IPS-NIHi7 (cell line): ENCODE measurements at regions not wholly inside any gene's neighbourhood (a gene's known extent, or its start where the extent isn't known, plus 50 kb on each side); places are given as distances from the start of the nearest gene placed in this dataset.
"Not testable (repeated sequence)": the region's sequence is repeated elsewhere in the genome, so short reads cannot be mapped to it uniquely, and the experiment has no call there.

Experiments
- DNase-seq: peaks from one replicate; pipeline ENCODE4 v3.0.0; 2012; ENCODE audit warnings: mixed read lengths; ENCODE audit errors: extremely low spot score

GRCh38 chr6:140670021-140670420 is 1295.6 kb upstream of the CITED2 start:
- DNase-seq, result no peak

DNA sequence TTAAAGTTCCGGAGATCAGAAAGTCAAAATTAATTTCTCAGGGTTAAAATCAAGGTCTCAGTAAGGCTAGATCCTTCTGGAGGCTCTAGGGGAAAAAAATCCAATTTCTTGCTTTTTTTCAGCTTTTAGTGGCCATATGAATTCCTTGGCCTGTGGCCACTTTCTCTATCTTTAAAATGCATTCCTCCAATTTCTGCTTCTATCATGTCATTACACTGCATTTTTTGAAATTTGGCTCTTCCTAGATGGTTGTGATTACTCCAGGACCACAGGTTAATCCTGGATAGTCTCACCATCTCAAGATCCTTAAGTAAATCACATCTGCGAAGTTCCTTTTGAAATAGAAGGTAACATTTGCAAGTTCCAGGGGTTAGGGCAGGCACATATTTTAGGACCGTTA is 1294.9 kb upstream of the CITED2 start:
- DNase-seq, result no peak

DNA sequence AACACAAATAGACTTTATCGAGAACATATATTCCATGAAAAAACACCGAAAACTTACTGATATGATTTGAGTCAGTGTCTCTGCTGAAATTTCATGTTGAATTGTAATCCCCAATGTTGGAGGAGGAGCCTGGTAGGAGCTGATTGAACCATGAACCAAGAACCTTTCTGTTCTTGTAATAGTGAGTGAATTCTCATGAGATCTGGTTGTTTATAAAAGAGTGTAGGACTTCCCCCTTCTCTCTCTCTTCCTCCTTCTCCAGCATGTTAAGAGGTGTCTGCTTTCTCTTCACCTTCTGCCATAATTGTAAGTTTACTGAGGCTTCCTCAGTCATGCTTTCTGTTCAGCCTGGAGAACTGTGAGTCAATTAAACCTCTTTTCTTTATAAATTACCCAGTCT is 1289.3 kb upstream of the CITED2 start:
- no peak for DNase-seq

GRCh38 chr6:140663094-140663493 is 1288.6 kb upstream of the CITED2 start:
- no peak for DNase-seq

- no peak for DNase-seq
Measured at GRCh38 chr6:140661691-140662090, 1287.2 kb upstream of the CITED2 start.

DNA sequence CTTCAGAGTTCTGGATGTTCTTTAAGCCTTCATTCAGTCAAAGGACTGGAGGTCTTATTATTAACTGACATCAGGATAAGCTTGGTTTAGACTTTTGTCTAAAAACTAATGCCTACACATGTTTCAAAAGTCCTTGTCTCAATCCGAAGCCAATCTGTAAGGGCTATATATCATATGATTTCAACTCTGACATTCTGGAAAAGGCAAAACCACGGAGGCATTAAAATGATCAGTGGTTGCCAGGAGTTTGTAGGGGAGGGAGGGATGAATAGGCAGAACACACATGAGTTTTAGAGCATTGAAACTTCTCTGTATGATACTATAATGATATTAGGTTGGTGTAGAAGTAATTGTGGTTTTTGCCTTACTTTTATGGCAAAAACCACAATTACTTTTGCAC is 1285.8 kb upstream of the CITED2 start:
- no peak for DNase-seq

DNA sequence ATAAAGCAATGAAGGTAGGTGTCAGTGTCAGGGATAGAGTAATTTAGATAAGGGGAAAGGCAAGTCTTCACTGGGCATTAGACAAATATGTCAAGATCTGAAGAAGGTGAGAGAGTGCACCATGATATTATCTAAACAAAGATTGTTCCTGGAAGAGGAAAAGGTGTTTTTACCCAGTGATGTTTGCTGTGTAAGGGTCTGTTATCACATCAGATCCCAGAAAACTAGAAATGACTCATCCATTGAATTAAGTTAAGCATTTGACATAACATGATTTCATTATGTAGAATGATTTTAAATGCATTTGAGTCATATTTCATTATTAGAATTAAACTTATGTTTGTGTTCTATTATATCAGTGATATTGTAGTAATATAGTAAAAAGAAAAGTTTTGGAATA is 1279.5 kb upstream of the CITED2 start:
- DNase-seq, result no peak

DNA sequence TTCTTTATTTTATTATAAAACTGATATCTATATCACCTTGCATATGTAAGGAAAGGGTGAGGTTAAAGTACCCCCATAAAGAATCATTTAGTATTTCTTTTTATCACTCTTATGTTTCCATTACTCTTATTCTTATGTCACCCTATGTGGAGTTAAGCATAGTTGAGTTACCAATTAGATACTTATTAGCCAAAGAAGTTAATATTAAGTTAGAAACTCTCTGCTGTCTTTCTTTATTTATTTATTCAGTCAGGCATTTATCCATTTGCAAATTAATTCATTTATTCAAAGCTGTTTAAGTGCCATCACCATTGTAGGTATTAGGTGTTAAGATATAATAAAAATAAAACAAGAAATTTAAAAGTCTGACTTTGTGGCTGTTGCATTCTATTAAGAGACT is 1279.1 kb upstream of the CITED2 start:
- no peak for DNase-seq

GRCh38 chr6:140649502-140649901 is 1275.1 kb upstream of the CITED2 start:
- not testable (repeated sequence) for DNase-seq

DNA sequence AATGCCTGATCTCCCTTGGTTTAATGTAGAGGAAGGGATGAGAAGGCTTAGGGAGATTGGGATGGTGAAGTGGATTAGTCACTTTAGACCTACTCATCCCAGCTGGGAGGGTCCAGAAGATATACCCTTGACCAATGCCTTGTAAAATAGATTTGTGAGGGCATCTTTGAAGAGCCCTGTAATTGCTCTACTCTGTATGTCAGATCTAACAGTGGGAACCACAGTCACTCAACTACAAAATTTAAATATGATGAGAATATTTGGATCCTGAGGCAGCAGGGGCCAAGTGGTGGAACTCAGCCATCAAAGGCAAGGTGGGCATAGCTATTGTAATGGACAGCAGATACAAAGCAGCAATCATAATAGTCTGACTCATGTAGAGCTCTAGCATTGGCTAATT is 1272.9 kb upstream of the CITED2 start:
- not testable (repeated sequence) for DNase-seq

DNA sequence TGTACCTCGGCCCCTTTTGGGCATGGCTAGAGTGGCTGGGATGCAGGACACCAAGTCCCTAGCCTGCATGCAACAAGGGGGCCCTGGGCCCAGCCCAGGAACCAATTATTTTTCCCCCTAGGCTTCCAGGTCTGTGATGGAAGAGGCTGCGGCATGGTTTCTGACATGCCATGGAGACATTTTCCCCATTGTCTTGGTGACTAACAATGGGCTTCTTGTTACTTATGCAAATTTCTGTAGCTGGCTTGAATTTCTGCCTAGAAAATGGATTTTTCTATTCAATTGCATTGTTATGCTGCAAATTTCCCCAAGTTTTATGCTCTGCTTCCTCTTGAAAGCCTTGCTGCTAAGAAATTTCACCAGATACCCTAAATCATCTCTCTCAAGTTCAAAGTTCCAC is 1269.6 kb upstream of the CITED2 start:
- no peak for DNase-seq

DNA sequence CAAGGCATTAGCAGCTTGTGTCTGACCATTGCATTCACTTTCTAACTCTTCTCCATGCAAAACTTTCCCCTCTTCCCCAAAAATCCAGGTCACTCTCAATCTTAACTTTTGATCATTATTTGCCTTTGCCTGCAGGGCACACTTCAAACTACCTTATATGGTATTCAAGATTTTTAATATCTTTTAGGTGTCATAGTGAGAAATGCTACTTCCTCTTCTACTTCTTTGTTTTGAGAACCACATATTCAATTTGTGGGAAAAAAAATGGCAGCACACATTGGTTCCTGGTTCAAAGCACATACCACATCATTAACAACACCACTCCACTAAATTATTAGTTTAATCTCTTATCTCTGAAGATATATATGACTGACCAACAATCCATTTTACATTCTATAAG is 1267.0 kb upstream of the CITED2 start:
- DNase-seq, result no peak

DNA sequence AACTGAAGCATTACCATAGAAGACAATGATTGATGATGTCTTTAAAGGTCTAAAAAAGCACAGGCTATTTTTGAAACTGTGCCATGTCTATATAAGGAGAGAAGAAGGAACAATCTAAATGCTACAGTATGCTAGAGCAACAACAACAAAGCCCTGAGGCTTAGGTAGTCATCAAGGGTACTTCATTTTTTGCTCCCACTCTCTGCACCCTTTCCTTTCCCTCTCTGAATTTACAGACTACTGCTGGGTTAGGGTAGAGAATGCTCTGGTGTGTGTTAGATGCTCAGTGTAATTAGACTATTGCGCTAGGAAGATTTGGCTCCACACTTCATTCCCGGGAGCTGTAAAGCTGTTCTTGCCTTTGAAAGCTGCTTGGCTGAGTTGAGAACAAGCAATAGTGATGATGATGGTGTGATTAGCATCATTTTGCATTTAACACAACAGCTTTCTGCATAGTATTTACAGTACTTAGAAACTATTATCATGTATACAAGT is 1262.5 kb upstream of the CITED2 start:
- DNase-seq, result peak; percentile 17

DNA sequence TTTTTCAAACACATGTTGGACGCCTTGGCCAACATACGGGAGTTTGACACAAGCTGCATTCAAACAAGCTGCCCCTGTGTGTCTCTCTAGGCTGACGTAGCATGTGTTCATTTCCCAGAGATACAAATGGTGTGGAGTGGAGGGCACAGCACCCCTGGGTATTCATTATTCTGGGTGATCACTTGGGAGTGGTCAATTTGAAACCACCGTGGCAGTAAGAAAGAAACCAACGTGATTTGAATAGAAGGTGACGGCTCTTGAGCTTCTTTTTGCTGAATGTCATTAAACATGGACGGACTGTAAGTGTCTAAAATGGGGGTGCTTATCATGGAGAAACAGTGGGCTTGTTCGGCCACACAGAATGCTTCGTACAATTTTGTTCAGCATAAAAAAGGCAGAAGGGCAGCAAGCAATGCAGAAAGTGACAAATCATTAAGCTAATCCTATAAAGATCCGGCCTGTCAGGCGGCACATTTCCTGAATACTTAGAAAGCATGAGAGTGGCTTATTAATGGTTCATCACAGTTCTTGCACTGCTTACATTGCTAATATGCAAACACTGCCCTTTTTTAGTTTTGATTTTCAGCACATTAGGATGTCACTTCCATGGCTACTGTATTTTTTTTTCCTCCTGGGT is 1261.9 kb upstream of the CITED2 start:
- no peak for DNase-seq

- DNase-seq, result no peak
Measured at GRCh38 chr6:140627002-140627401, 1252.6 kb upstream of the CITED2 start.

DNA sequence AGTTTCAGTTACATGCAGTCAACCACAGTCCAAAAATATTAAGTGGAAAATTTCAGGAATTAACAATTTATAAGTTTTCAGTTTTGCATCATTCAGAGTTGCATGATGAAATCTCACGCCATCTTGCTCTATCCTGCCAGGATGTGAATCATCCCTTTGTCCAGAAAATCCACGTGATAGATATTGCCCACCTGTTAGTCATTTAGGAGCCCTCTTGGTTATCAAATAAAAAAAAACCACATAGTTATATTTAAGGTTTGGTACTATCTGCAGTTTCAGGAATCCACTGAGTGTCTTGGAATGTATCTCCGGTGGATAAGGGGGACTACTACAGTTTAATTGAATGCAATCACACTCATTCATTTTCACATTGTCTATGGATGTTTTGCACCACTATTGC is 1249.0 kb upstream of the CITED2 start:
- DNase-seq, result no peak

- DNase-seq, result no peak
Measured at GRCh38 chr6:140620496-140620895, 1246.0 kb upstream of the CITED2 start.

DNA sequence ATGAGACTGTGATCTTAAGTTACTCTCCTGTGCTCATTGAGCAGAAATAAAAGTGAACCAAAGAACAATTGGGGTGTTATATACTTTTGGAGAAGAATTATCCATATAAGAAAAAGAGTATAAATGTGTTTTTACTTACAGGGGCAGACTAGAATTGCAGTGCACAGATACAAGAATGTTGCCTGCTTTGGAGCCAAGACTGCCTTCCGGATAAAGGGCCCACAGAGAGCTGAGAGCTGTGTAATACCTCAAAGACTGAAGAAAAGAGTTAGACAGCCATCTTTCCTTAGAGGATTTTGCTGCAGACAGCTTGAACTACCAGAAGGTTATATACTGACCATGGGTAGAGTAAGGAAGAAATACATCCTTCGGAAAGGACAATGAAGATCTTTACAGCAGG is 1235.5 kb upstream of the CITED2 start:
- no peak for DNase-seq

DNA sequence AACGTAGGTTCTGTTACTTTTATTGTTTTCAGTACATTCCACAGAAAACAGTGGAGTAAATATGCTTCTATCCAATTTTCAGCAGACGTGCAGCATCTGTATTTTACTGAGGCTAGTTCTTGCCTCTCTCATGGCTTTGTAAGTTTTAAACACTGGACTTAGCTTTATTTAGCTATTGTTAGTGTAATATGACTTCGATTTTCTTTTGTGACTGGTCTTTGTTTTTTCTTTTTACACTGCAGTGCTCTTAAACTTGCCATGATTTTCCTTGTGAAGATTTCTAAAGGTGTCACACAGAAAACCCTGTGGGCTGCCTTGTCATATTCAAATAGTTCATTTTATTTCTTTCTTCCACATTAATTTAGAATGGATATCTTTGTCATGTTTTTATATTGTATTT is 1234.9 kb upstream of the CITED2 start:
- DNase-seq, result no peak

DNA sequence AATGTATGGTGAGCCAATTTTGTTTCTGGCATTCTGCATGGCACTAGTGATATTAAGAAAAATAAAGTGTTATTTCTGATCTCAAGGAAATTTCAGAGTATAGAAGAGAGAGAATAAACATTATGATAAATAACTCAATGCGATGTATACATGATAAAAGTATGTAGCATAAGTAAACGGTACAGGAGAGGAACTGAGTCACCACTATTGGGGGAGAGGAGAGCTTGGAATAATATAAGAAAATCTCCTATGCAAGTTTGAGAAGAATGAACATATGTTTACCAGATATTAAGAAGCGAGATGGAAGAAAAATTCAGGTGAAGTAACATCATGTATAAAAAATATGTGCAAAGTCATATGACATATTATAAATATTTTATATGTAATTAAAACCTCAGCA is 1230.3 kb upstream of the CITED2 start:
- no peak for DNase-seq

DNA sequence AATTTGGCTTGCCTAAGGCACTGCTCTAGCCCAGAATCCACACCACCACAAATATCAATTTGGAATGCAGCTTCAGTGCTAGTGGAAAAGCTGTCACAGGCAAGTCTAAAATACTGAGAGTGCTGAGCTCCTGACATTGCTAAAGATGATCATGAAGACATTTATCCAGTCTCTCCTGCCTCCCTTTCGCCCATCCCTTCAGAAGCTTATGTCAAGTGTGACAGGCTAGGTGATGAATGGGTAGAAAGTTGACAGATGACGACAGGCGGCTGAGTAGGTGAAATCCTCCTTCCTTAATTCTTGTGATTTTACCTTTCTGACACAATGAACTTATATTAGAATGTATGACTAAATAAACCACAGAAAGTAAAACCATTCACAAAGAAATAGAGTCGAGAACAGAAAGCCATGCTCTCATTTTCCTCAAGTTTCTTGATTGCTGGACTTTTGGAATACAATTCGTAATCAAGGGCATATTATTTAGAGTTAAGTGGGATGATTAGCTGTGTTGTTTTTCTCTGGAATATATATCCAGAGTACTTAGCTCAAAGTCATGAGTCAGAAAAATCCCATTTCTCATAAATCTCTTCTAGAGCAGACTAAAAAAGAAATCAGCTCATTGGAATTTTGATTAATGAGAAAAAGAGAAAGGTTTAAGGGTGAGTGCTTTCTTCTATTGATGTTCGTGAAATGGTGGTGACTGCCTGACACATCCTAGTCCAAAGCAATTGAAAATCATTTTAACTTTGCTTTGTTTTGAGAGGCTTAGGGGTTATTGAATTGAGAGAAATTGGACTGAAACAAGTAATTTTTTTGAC is 1228.2 kb upstream of the CITED2 start:
- DNase-seq, result no peak

DNA sequence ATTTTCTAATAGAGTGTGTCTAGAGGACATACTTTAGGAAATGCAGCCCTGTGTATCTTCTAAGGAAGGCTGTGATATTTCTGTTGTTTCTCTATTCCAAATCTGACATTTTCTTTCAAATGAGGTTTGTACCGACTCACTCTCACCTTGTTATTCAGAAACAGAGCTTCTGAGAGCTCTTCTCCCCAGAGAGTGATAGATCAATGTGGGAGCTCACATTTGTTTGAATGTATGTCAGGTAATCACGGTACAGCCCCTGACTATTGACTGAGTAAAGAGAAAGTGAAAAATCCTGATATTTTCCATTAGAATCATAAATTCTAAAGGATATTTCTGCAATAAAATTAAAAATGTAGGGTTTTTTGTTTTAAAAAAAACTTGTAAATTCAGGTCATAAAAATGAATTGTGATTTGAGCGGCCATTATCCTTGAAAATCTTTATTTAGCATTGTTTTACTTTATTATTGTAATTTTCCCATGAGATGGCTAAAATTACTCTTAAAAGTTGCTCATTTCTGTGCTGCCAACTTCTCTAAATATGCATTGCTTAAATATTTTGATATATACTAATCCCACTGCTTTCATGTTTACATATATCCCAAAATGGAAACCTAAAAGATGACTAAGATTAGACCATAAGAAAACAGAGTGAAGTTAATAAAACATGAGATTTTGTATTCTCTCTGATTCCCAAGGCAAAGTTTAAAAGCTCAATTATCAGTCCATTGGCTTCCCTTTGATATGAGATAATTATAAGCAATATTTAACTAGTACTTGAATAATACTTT is 1226.8 kb upstream of the CITED2 start:
- DNase-seq, result no peak

DNA sequence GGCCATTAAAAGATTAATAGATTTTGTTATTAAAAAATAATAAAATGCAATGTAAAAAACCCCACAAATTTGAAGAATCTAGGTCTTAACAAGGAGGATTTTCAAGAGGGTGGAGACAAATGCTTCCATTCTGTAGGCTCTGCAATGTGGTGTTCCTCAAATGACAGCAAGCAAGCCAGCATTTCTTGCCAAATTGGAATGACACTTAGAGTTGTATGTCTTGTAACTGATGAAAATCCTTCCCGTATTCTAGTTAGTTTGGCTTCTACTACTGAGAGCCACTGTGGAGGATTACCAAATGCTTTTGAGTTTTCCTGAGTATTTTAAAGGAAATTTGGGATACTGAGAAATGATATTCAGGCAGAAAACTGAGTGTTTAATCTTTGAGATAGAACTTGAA is 1225.5 kb upstream of the CITED2 start:
- no peak for DNase-seq
